GM21423 (cell line): ENCODE measurements at regions not wholly inside any gene's neighbourhood (a gene's known extent, or its start where the extent isn't known, plus 50 kb on each side); places are given as distances from the start of the nearest gene placed in this dataset.
"Not testable (repeated sequence)": the region's sequence is repeated elsewhere in the genome, so short reads cannot be mapped to it uniquely, and the experiment has no call there.

Experiments used
- ATAC-seq: cut with Tn5 transposase; IDR thresholded peaks from one replicate; pipeline ENCODE4 v1.9.1; 2021; ENCODE audit warnings: mild to moderate bottlenecking, moderate library complexity; ENCODE audit not compliant: unreplicated experiment

DNA sequence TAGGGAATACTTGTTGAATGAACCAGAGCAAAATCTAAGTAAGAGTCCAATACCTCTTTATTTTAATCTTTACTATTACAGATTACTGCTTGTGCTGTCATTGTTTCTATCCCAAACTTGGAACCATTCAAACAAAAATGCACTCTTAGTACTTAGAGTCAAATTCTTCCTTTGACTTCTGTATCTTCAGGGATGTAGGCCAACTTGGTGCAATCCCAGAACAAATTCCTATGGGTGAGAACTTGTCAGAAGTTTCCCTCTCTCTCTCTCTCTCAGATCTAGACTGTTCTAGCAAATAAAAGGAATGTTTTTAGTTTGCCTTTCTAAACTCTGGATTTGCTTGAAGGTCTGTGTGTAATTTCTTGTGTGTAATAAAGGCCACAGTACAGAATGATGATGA is 329.0 kb upstream of the TMTC4 start:
- no peak for ATAC-seq

DNA sequence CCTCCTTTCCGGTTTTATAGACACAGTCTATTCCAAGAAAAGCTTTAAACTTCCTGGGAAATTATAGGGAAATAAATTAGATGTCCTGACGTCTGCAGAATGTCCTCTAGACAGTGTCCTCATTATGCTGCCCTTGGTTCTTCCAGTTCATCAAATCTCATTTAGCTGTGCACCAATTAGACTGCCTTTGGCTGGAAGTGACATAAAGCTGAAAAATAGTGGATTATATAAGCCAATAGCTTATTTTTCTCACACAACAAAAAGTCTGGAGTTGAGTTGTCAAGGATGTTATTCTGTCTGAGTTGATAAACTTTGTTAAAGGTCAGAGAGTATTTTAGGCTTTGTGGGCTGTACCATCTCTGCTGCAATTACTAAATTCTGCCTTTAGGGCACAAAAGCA is 314.8 kb upstream of the TMTC4 start:
- ATAC-seq: no peak

DNA sequence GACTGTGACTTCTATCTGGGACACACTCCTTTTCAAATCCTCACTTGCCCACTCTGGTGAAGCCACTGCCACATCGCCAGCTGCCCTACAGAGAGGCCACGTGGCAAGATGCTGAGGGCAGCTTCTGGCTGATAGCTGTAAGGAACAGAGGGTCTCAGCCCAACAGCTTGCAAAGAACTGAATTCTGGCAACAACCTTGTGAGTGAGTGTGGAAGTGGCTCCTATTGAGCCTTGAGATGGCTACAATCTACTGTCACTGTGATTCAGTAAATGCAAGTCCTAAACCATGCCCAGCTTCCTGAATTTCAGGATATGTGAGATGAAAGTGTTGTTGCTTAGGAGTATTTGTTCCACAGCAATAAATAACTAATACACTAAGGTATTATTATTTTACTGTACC is 314.3 kb upstream of the TMTC4 start:
- no peak for ATAC-seq

DNA sequence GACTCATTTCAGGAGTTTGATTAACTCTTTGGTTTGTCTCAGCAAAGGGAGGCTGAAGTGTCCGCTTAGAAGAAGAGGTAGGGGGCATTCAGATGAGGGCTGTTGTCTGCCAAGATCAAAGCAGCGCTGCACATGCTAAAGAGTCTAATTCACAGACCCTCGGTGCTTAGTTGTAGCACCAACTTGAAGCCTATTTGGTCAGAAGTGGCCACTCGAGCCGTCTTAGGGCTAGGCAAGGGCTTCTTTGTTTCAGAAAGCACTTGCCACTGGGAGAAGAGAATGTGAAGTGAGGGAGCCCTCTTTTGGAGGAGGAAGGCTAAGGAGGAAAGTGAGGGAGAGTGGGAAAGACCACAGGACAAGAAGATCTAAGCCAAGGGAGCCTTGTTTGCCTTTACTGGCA is 313.4 kb upstream of the TMTC4 start:
- no peak for ATAC-seq

GRCh38 chr13:100986571-100986970 is 312.0 kb upstream of the TMTC4 start:
- ATAC-seq: no peak

DNA sequence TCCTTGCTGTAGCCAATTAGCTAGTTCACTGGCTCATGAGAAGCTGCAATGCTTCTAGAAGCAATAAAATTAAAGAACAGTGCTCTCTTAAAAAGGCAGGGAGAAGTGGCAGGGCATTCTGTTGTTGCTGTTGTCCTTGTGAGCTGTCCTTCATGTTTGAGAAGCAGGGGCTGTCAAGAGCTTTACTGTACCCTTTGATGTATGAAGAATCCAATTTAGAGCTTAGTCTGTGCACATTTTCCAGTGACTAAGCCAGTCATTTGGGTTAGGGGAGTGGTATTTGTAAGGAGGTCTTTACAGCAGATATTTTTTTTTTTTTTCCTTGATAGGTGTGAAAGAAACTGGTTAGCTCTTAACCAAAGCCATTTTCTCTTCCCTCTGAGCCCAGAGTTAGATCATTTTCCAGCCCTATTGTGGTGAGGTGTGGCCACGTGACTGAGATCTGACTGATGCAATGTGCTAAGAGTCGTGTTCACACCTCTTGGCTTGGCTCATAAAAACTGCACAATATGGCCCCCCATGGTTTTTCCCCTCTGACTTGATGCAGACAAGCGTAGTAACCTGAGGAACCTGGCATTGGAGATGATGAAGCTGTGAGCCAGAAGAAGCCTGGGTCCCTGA is 309.6 kb upstream of the TMTC4 start:
- no peak for ATAC-seq

DNA sequence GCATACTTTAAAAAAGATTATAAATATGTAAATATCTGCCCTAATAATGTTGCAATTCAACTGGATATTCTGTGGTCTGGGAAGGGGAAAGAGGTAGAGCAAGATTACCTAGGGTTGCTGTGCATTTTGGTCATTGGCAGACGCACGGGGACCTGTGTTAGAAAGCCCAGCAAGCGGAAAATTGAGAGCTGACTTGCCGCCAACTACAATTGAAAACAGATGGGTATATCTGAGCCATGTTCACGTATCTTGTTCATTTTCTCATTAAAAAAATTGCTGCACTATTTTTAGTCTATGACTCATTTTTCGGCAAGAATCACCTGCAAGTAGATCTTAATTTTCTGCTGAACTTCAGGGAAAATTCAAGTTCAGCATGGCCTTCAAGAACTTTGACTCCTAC is 308.5 kb upstream of the TMTC4 start:
- ATAC-seq: no peak

GRCh38 chr13:100980171-100980570 is 305.6 kb upstream of the TMTC4 start:
- ATAC-seq: no peak

- ATAC-seq: no peak
Measured at GRCh38 chr13:100977841-100978240, 303.2 kb upstream of the TMTC4 start.

DNA sequence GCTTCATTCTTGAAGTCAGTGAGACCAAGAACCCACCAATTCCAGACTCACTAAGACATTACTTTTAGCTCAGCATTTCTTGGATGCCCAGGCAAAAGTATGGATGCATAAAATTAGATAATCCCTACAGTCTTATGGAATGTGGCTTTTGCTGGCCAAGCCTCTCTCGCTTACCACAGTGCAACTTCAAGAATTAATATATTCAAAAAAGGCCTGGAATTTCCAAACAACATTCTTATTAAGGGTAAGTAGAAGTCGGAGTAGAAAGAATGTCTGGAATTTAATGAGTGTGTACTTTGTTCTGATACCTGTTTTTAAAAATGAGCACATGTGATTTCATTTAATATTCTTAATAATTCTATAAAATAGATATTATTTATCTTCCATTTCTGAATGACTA is 302.4 kb upstream of the TMTC4 start:
- no peak for ATAC-seq

GRCh38 chr13:100975666-100976065 is 301.1 kb upstream of the TMTC4 start:
- not testable (repeated sequence) for ATAC-seq

DNA sequence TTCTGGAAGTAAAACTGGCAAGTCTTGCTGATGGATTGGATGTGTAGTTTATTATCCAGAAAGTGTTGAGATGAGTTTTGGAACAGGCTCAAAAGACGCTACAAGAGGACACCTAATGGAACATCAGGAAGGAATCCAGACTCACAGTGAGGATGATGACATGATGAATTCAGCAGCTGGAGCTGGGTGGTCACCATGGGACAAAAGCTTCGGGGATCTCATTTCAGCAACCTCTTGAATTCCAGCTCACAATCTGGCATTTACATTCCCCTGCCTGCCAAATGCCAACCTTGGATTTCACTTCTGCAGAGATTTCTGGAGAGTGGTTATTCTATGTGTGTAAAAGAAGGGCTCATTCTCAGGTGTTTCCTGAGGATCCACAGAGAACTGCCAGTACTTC is 288.0 kb upstream of the TMTC4 start:
- no peak for ATAC-seq

DNA sequence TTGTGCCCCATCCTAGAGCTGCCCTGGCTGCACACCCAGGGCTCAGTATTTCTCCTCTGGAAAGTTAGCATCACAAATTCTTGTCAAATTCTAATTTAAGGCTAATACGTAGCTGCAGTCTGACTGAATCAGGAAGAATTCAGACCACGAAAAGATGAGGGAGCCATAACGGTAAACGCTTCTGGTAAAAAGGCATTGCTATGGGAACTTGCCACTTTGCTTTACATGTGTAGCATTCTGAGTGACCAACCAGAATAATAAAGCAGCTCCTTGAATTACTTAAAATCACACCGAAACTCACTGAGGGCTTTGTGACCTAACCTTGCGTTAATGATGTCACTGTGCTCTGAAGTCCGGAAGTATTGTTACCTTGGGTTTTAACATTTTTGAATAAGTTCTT is 286.6 kb upstream of the TMTC4 start:
- no peak for ATAC-seq

- ATAC-seq: no peak
Measured at GRCh38 chr13:100958831-100959230, 284.2 kb upstream of the TMTC4 start.

DNA sequence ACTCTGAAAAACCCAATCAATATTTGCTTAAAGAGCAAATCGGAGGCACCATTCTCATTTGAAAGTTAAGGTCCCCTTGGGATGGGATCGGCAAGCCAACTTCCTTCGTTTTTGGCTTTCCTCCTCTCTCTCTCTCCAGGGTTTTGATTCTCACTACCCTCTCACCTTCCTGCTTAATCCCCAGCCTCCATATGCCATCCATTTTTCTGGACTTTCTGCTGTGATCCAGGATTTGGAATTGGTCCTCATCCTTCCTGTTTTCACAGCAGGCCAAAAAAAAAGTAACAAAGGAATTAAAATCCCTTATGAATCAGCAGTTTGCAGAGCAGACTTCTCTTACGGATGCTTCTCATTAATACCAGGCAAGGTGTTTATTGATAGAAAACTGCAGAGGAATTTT is 283.1 kb upstream of the TMTC4 start:
- no peak for ATAC-seq

GRCh38 chr13:100954430-100955305 is 280.1 kb upstream of the TMTC4 start:
- no peak for ATAC-seq

GRCh38 chr13:100951016-100951415 is 276.4 kb upstream of the TMTC4 start:
- no peak for ATAC-seq

- not testable (repeated sequence) for ATAC-seq
Measured at GRCh38 chr13:100948937-100949336, 274.3 kb upstream of the TMTC4 start.

DNA sequence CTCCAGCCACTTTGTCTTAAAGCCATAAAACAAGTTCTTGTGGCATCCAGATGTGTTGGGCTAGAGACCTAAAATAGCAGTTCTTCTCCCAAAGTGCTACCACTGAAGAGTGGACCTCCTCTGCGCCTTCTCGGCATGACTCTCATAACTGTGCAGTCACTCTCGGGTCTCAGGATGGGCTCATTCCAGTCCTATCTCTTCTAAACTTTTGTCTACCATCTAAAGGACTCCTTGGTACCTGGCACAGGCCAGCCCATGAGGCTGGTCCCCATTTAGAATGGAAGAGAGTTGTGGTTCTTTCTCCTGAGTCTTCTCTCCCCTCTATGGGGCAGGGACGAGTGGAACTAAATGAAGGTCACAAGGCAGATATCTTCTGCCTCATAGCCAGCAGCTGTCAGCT is 272.0 kb upstream of the TMTC4 start:
- no peak for ATAC-seq

GRCh38 chr13:100944791-100945345 is 270.3 kb upstream of the TMTC4 start:
- no peak for ATAC-seq

DNA sequence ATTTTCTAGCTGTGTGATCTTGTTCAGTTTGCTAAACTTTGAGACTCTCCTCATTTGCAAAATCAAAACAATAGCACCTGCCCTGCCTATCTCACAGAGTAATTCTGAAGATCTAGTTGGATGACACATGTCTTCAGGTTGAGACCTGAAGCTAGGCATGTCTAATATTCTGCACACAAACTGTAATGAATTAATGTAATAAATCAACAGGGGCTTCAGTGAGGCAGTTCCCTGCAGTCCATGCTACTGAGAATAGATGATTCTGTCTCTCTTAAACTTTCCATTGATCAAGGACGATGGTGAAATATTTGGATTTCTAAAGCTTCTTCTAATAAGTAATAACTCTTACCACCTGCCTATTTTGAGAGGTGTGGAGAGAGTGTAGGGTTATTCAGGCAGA is 268.1 kb upstream of the TMTC4 start:
- ATAC-seq: no peak
